WI38 (cell line): ENCODE measurements at regions not wholly inside any gene's neighbourhood (a gene's known extent, or its start where the extent isn't known, plus 50 kb on each side); places are given as distances from the start of the nearest gene placed in this dataset.

ENCODE experiments used
- H3K4me3 ChIP-seq: 2 replicates; pipeline ENCODE4 v1.5.1; 2011; ENCODE audit warnings: low read depth, mild to moderate bottlenecking, control low read depth, low read length
- CTCF ChIP-seq: IDR thresholded peaks from 2 replicates; pipeline ENCODE4 v1.5.1; 2012; ENCODE audit warnings: low read depth, mild to moderate bottlenecking, control low read depth, low read length

- H3K4me3 ChIP-seq: no peak overlapping the region
- no peak for TF ChIP-seq CTCF
These were observed 130.8 kb upstream of the LYZL1 start for GRCh38 chr10:29158066-29158465.

GRCh38 chr10:29160150-29160617, 128.7 kb upstream of the LYZL1 start:
- no peak overlapping the region for H3K4me3 ChIP-seq
- TF ChIP-seq CTCF: no peak

- no peak overlapping the region for H3K4me3 ChIP-seq
- no peak for TF ChIP-seq CTCF
These were observed 125.1 kb upstream of the LYZL1 start for GRCh38 chr10:29163746-29164145.

GRCh38 chr10:29166713-29167112, 122.2 kb upstream of the LYZL1 start:
- H3K4me3 ChIP-seq: no peak overlapping the region
- no peak for TF ChIP-seq CTCF

GRCh38 chr10:29169021-29169420, 119.8 kb upstream of the LYZL1 start:
- TF ChIP-seq CTCF: no peak
- H3K4me3 ChIP-seq: no peak overlapping the region

GRCh38 chr10:29171717-29172116, 117.2 kb upstream of the LYZL1 start:
- no peak for TF ChIP-seq CTCF
- H3K4me3 ChIP-seq: no peak overlapping the region

- H3K4me3 ChIP-seq: no peak overlapping the region
- TF ChIP-seq CTCF: no peak
These were observed 114.5 kb upstream of the LYZL1 start for GRCh38 chr10:29174389-29174788.
